ENCODE measurements at regions not wholly inside any gene's neighbourhood (a gene's known extent, or its start where the extent isn't known, plus 50 kb on each side); places are given as distances from the start of the nearest gene placed in this dataset.

- Histone ChIP-seq H2AFZ (replicated peaks; ENCODE audit: low read length, poor library complexity) (no peak overlapping the region), H2AK9ac (replicated peaks; ENCODE audit: low read depth, low read length, poor library complexity) (no peak overlapping the region), H3K18ac (ENCODE audit: low read depth, low read length) (no peak overlapping the region), H3K4me3 (ENCODE audit: insufficient read depth, low read depth, low read length) (no peak overlapping the region), H3K9me1 (ENCODE audit: insufficient read depth, low read length) (peaks cover 4% of the 10 kb centered on the region; the same call in 1 of the 2 replicates), H3K4me1 (ENCODE audit: control insufficient read depth, insufficient read depth, low read length) (peaks cover 4% of the 10 kb centered on the region), H3K36me3 (ENCODE audit: control insufficient read depth, insufficient read depth, low read length) (no peaks in the 10 kb centered on the region), H3K14ac (replicated peaks; ENCODE audit: low read depth, low read length) (no peak overlapping the region), H2BK15ac (ENCODE audit: low read depth, low read length) (no peak overlapping the region), H4K8ac (ENCODE audit: low read depth in 2 of 2, low read length in 2 of 2) (no peak overlapping the region), H4K5ac (ENCODE audit: low read depth, low read length) (no peak overlapping the region), H3K9ac (ENCODE audit: low read depth, low read length) (no peak overlapping the region), H2AK5ac (ENCODE audit: low read depth, low read length) (no peak overlapping the region), H2BK5ac (ENCODE audit: low read depth, low read length, poor library complexity, severe bottlenecking) (no peak overlapping the region), H3K27me3 (ENCODE audit: control insufficient read depth, insufficient read depth, low read length) (no peaks in the 10 kb centered on the region; the same call in 1 of the 2 replicates), H2BK20ac (ENCODE audit: low read depth, low read length) (no peak overlapping the region), H3K4me2 (ENCODE audit: low read depth, low read length) (no peak overlapping the region), H2BK120ac (ENCODE audit: low read depth, low read length) (no peak overlapping the region), H3K56ac (ENCODE audit: extremely low read depth, insufficient read depth, low read length) (no peak overlapping the region), H3K27ac (ENCODE audit: insufficient read depth, low read length) (no peak overlapping the region), H4K91ac (ENCODE audit: insufficient read depth, low read depth, low read length) (no peak overlapping the region), H4K20me1 (ENCODE audit: insufficient read depth, low read length) (no peaks in the 10 kb centered on the region), H3K79me1 (ENCODE audit: low read depth in 1 of 2, low read length in 2 of 2) (peaks cover 0 to 6% of the 10 kb centered on the region in 2 experiments; a peak in 1 of 4 replicates), H3K9me3 (ENCODE audit: control insufficient read depth, insufficient read depth, low read length) (no peaks in the 10 kb centered on the region), H3K4ac (ENCODE audit: low read depth, low read length) (no peak overlapping the region), H3K23ac (ENCODE audit: low read depth, low read length) (no peak overlapping the region)
- BruUV-seq (replicated peaks), result no TSS peak
- ChIA-PET CTCF (no interaction called here), POLR2A (ENCODE audit: unreplicated experiment) (no interaction called here)
- ATAC-seq (ENCODE audit: low read depth), result no peak
- no peak for TF ChIP-seq RCOR1 (IDR thresholded peaks at IDR 0.05; ENCODE audit: insufficient replicate concordance, low read length)
- no peak for TF ChIP-seq CTCF (conservative IDR thresholded peaks at IDR 0.05; ENCODE audit: low read depth, low read length)
- no peak for TF ChIP-seq MAFK (IDR thresholded peaks at IDR 0.05; ENCODE audit: low read depth, low read length)
- no peak for TF ChIP-seq CHD1 (IDR thresholded peaks at IDR 0.05; ENCODE audit: low read depth, low read length)
- no peak for TF ChIP-seq POLR2A (IDR thresholded peaks at IDR 0.05; ENCODE audit: low read depth, low read length)
- no peak for TF ChIP-seq RFX5 (IDR thresholded peaks at IDR 0.05; ENCODE audit: low read depth, low read length)
- TF ChIP-seq BHLHE40 (IDR thresholded peaks at IDR 0.05; ENCODE audit: low read depth, low read length), result no peak
- TF ChIP-seq MXI1 (IDR thresholded peaks at IDR 0.05; ENCODE audit: borderline replicate concordance, low read depth, low read length), result no peak
- no peak for TF ChIP-seq RAD21 (IDR thresholded peaks at IDR 0.05; ENCODE audit: low read length)
- no peak for TF ChIP-seq SMC3 (IDR thresholded peaks at IDR 0.05; ENCODE audit: low read depth, low read length)
- intact Hi-C loops (cut with micrococcal nuclease), result no loop called here
- DNase-seq, result peak; percentile 13
- dilution Hi-C loops (cut with HindIII; ENCODE audit: low sequenced_read_pairs, unreplicated experiment), result no loop called here
- WGBS, 2 experiments (ENCODE audit: extremely low coverage in 2 of 2, insufficient read length in 1 of 2), result no CpG with 5 or more reads among the region's 5 CpGs
- in situ Hi-C loops (cut with MboI; ENCODE audit: low sequenced_read_pairs), result loop anchor here (10.0 kb wide), 1 partner anchor 142 kb away; no protein-coding TSS in a partner anchor
These were observed 55.6 kb upstream of the CD34 start for GRCh38 chr1:207966521-207966920.

Measured in IMR-90 (cell line).